VCaP (cell line): ENCODE measurements at regions not wholly inside any gene's neighbourhood (a gene's known extent, or its start where the extent isn't known, plus 50 kb on each side); places are given as distances from the start of the nearest gene placed in this dataset.

Experiments used
- H3K27ac ChIP-seq: fragments of 450-650 bp; 2 replicates; pipeline ENCODE4 v1.5.1; 2017
- CTCF ChIP-seq: fragments of 450-650 bp; conservative IDR thresholded peaks from 2 replicates; pipeline ENCODE4 v1.5.1; 2017; ENCODE audit warnings: mild to moderate bottlenecking, moderate library complexity

GRCh38 chr20:10109641-10110040, 74.9 kb downstream of the ANKEF1 start:
- no peak overlapping the region for H3K27ac ChIP-seq
- TF ChIP-seq CTCF = no peak

- TF ChIP-seq CTCF = no peak
- peak overlapping the region; percentile 72; the same call in 1 of the 2 replicates for H3K27ac ChIP-seq
Measured at GRCh38 chr20:10110151-10110550, 75.4 kb downstream of the ANKEF1 start.

GRCh38 chr20:10111139-10111958, 76.6 kb downstream of the ANKEF1 start:
- H3K27ac ChIP-seq = peak overlapping the region; percentile 72
- no peak for TF ChIP-seq CTCF

- no peak for TF ChIP-seq CTCF
- H3K27ac ChIP-seq = peak overlapping the region; percentile 72
Measured at GRCh38 chr20:10111959-10112250, 77.1 kb downstream of the ANKEF1 start.

- no peak for TF ChIP-seq CTCF
- H3K27ac ChIP-seq = no peak overlapping the region
Measured at GRCh38 chr20:10113746-10114145, 79.0 kb downstream of the ANKEF1 start.

- no peak overlapping the region for H3K27ac ChIP-seq
- TF ChIP-seq CTCF = no peak
Measured at GRCh38 chr20:10114598-10114997, 79.8 kb downstream of the ANKEF1 start.

- no peak overlapping the region for H3K27ac ChIP-seq
- TF ChIP-seq CTCF = no peak
Measured at GRCh38 chr20:10115021-10115420, 80.2 kb downstream of the ANKEF1 start.
